ENCODE measurements at regions not wholly inside any gene's neighbourhood (a gene's known extent, or its start where the extent isn't known, plus 50 kb on each side); places are given as distances from the start of the nearest gene placed in this dataset.

GRCh38 chr4:52244103-52244775, 193.1 kb downstream of the SPATA18 start:
- TF ChIP-seq EZH2phosphoT487 (IDR thresholded peaks at IDR 0.05; ENCODE audit: low read length): no peak
- TF ChIP-seq CTCF (IDR thresholded peaks at IDR 0.05; ENCODE audit: low read length): no peak
- no peak for TF ChIP-seq EZH2 (optimal IDR thresholded peaks at IDR 0.05; ENCODE audit: low read depth, low read length)
